ENCODE measurements at regions not wholly inside any gene's neighbourhood (a gene's known extent, or its start where the extent isn't known, plus 50 kb on each side); places are given as distances from the start of the nearest gene placed in this dataset.
"Not testable (repeated sequence)": the region's sequence is repeated elsewhere in the genome, so short reads cannot be mapped to it uniquely, and the experiment has no call there.

DNA sequence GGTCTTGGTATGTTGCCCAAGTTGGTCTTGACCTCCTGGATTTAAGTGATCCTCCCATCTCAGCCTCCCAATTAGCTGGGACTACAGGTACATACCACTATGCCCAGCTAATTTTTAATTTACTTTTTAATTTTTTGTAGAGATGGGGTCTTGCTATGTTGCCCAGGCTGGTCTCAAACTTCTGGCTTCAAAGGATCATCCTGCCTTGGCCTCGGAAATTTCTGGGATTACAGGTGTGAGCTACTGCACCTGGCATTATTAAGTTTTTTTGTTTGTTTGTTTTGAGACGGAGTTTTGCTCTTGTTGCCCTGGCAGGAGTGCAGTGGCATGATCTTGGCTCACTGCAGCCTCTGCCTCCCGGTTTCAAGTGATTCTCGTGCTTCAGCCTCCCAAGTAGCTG lies 195.7 kb upstream of the HAAO start:
- DNase-seq = not testable (repeated sequence)

DNA sequence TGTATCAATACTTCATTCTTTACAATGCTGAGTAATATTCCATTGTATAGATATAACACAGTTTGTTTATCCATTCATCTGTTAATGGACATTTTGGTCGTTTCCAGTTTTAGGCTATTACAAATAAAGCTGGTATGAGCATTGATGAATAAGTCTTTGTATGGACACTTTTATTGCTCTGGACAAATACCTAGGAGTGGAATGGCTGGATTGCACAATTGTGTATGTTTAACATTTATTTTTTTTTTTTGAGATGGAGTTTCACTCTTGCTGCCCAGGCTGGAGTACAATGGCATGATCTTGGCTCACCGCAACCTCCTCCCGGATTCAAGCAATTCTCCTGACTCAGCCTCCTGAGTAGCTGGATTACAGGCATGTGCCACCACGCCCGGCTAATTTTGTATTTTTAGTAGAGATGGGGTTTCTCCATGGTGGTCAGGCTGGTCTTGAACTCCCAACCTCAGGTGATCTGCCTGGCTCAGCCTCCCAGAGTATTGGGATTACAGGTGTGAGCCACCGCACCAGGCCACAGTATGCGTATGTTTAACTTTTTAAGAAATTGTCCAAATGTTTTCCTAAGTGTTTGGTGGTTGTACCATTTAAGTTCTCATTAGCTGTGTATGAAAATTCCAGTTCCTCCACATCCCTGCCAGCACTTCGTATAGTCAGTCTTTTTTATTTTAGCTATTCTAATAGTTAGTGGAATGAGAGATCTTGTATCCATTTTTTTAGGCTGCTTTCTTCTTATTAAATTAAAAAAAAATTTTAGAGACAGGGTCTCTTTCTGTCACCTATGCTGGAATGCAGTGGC lies 194.9 kb upstream of the HAAO start:
- peak; percentile 48 for DNase-seq

GRCh38 chr2:42984617-42985016 lies 192.2 kb upstream of the HAAO start:
- DNase-seq = no peak

- no peak for DNase-seq
Observed at GRCh38 chr2:42984081-42984480, 191.7 kb upstream of the HAAO start.

- DNase-seq = no peak
Observed at GRCh38 chr2:42980764-42981416, 188.5 kb upstream of the HAAO start.

- DNase-seq = no peak
Observed at GRCh38 chr2:42979870-42980763, 187.7 kb upstream of the HAAO start.

- DNase-seq = no peak
Observed at GRCh38 chr2:42979416-42979869, 187.1 kb upstream of the HAAO start.

GRCh38 chr2:42978887-42979415 lies 186.6 kb upstream of the HAAO start:
- no peak for DNase-seq

DNA sequence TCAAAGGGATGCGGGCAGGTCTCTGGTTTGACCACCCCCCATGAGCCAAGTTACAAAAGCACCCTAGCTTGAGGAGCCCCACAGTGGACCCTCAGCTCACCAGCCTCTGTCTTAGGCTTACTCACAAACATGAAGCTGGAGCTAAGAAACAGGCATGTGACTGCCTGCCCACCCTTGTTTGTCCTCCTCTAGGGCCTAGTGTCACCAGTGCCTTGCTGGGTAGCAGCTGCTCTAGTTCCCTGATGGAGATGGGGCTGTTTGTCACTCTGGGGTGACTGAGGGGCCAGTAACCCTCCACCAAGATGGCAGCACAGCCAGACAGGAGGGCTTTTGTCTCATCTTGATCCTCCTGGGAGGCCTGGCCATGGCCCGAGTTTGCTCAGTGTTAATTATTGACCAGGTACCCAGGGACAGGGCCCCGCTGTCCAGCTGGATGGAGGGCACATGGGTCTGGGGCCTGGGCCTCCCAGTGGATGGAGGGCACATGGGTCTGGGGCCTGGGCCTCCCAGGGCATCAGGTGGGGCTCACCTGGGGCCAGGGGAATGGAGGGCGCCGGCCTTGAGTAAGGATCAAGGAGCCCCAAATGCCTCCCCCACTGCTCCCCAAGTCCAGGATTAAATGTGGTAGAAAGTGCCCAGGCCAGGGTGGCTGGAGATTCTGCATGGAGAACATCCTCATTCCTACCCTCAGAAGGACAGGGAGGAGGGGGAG lies 185.9 kb upstream of the HAAO start:
- no peak for DNase-seq

DNA sequence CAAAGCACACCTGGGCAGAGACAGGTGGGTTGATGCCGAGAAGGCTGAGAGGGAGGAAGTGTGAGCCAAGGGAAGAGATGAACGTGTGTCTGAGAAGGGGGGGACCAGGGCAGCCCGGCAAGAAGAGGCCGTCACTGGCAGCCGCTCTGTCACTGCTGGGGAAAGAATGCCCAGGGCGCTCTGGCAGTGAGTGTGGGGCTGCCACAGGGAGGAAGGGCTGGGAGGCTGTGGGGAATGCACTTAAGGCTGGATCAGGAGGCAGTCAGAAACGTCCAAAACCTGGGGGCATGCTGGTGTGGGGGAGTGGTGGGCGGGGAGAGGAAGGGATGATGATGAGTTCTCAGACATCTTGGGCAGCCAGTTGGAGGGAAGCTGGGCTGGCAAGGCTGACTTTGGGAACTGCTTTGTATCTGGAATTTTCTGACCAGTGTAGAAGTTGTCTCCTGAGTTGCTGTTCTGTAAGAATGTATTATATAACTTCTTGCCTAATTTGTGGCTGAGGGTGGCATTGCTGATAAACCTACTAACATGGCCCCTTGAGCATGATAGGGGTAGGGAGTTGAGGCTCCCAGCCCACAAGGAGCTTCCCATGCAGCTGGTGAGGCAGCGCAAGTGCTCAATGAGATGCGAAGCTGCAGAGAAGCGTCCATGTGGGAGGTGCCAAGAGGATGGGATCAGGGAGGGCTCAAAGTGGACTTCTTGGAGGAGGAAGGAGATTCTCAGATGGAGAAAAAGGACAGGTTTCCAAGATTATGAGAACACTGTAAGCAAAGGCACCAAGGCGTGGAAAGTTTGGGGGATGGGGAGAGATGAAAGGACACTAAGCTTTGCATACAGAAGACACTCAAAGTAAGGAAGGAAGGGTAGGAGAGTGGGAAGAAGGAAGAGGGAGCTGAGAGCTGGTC lies 185.1 kb upstream of the HAAO start:
- DNase-seq = no peak

DNA sequence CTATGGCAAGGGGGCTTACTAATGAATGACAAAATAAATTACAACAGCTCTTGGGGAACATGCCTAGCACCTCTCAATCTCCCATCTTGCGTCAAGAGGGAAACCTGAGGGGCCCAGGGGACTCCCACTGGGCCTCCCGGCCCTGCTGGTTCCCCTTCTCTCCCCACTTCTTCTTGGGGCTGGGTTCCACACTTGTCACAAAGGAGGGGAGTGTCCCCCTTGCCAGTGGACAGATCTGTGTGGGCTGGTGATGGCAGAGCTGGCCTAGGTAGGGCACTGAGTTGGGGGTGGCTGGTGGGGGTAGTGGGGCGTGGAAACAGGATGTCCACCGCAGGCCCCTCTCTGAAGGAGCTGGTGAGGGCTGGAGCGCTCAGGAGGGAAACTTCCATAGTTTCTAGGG lies 184.0 kb upstream of the HAAO start:
- no peak for DNase-seq

DNA sequence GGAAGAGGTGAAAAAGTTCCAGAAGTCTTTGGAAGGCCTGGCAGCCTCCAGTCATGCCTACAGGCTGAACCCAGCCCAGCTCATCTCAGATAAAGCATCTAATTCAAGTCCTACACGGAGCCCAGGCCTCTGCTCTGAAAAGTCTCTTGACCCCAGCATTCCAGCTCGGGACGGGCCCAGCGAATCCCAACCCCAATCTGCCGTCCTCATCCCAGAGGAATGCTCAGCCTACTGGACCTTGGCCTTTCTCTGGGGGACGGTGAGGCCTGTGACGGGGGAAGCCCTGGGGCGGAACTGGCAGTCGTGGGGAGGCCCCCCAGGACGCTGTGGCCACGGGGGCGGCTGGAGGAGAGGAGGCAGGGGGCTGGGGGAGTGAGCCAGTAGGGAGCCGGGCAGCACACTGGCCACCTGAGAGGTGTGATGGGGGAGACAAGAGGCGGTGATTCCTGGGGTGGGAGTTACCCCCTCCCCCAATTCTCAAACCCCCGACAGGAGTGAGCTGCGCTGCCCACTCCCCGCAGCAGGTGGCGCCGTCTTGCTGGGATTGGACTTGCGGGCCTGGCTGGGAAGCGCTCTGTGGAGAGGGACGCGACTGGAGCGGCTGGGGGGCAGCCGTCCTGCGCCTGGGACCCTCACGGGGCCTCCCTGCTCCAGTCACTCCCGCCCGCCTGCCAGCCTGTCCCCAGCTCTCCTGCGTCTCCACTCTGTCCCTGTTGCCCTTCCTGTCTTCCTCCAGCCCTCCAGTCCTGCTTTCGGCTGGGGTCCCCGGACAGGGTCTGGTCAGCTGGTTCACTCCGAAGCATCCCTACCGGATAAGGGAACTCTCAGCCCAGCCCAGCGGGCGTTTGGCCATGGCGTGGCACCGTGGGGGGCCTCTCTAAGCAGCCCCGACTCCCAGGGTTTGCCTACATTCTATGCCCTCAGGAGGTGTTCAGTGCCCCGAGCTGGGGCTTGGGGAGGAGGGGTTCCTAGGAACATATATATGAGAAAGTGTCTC lies 182.6 kb upstream of the HAAO start:
- peak; percentile 66 for DNase-seq

- DNase-seq = no peak
Observed at GRCh38 chr2:42974169-42974720, 181.9 kb upstream of the HAAO start.

GRCh38 chr2:42973726-42974125 lies 181.3 kb upstream of the HAAO start:
- no peak for DNase-seq

GRCh38 chr2:42972933-42973516 lies 180.6 kb upstream of the HAAO start:
- not testable (repeated sequence) for DNase-seq

GRCh38 chr2:42971947-42972736 lies 179.8 kb upstream of the HAAO start:
- no peak for DNase-seq

DNA sequence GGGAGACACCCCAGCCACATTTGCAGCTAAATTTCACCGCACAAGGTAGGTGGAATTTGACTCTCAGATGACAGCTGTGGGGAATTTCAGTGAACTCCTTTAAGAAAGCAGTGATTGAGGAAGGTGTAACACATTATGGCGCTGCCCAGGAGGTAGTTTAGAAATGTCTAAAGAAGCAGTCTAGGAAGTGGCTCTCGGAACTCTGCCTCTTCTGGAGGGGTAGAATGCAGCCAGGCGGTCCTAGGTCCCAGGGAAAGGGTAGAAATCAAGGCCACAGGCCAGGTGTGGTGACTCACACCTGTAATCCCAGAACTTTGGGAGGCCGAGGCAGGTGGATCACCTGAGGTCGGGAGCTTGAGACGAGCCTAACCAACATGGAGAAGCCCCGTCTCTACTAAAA lies 179.0 kb upstream of the HAAO start:
- DNase-seq = no peak

DNA sequence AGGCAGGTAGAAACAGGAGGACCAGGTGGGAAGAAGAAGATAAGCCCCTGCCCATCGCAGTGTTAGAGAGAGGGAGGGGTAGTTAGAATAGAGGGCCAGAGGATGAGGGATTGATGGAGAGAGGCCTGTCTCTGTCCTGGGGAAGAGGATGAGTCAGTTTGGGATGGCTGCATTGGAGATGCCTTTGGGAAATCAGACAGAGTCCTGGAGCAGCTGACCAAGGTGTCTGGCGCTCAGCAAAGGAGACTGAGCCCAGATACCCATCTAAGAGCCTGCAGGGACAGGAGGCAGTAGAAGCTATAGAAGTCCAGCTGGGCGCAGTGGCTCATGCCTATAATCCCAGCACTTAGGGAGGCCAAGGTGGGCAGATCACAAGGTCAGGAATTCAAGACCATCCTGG lies 177.8 kb upstream of the HAAO start:
- peak; percentile 73 for DNase-seq

Data from fibroblast of skin of back (primary cell).